H1 (cell line): ENCODE measurements at regions not wholly inside any gene's neighbourhood (a gene's known extent, or its start where the extent isn't known, plus 50 kb on each side); places are given as distances from the start of the nearest gene placed in this dataset.

ENCODE experiments used
- CTCF ChIA-PET: fragments of 300-600 bp; sonication (Branson Sonifier 250); formaldehyde crosslinking; loops from one replicate; lab custom pipeline; 2021; ENCODE audit not compliant: partially characterized antibody; lab: Charles Lee
- POLR2A ChIA-PET: fragments of 300-600 bp; sonication (Branson Sonifier 250); formaldehyde crosslinking; loops from one replicate; lab custom pipeline; 2021; ENCODE audit warnings: inconsistent platforms; ENCODE audit not compliant: partially characterized antibody; lab: Charles Lee
- DNase-seq, 2 experiments: peaks; one replicate each; pipeline versions ENCODE4 v3.0.0 to v3.0.0-alpha.2; 2010 to 2022; ENCODE audit warnings: low spot score in 2 of 2, low read depth in 1 of 2, mixed read lengths in 1 of 2
- FAIRE-seq: peaks from 2 replicates; lab custom pipeline; 2011; peaks lifted over from hg19 to GRCh38; lab: Jason Lieb, UNC
- H2AFZ ChIP-seq: 2 replicates; pipeline ENCODE4 v1.8.1; 2012; ENCODE audit warnings: low read length, inconsistent platforms
- H2AK5ac ChIP-seq: 2 replicates; pipeline ENCODE4 v1.6.1; 2013; ENCODE audit warnings: low read depth, low read length
- H2BK120ac ChIP-seq: replicated peaks from 2 replicates; pipeline ENCODE3; 2013; ENCODE audit warnings: low read depth, low read length, inconsistent platforms
- H2BK12ac ChIP-seq: 2 replicates; pipeline ENCODE4 v1.6.1; 2013; ENCODE audit warnings: low read depth, low read length
- H2BK15ac ChIP-seq: 2 replicates; pipeline ENCODE4 v1.6.1; 2013; ENCODE audit warnings: low read length
- H2BK20ac ChIP-seq: 2 replicates; pipeline ENCODE4 v1.6.1; 2013; ENCODE audit warnings: low read length
- H2BK5ac ChIP-seq: 2 replicates; pipeline ENCODE4 v1.6.1; 2013; ENCODE audit warnings: low read depth, low read length
- H3K14ac ChIP-seq: 2 replicates; pipeline ENCODE4 v1.6.1; 2013; ENCODE audit warnings: inconsistent platforms; ENCODE audit not compliant: insufficient read length
- H3K18ac ChIP-seq: 2 replicates; pipeline ENCODE4 v1.6.1; 2013; ENCODE audit warnings: low read length; ENCODE audit errors: extremely low read depth
- H3K23ac ChIP-seq: 2 replicates; pipeline ENCODE4 v1.6.1; 2013; ENCODE audit warnings: inconsistent platforms; ENCODE audit not compliant: insufficient read length
- H3K23me2 ChIP-seq: 2 replicates; pipeline ENCODE4 v1.6.1; 2013; ENCODE audit warnings: low read depth, low read length
- H3K27ac ChIP-seq: 2 replicates; pipeline ENCODE4 v1.6.1; 2011; ENCODE audit warnings: low read depth, low read length, inconsistent platforms
- H3K27me3 ChIP-seq, 4 experiments: replicated peaks in 1 of 4; 1 replicate in 1 of 4; 2 replicates in 3 of 4; pipeline versions ENCODE4 v1.6.1 to v1.8.1; 2011 to 2013; ENCODE audit warnings: low read length in 3 of 4, mild to moderate bottlenecking in 3 of 4, inconsistent platforms in 2 of 4, mixed read lengths in 2 of 4, moderate library complexity in 1 of 4; ENCODE audit not compliant: control insufficient read depth in 3 of 4, insufficient read depth in 3 of 4; ENCODE audit errors: extremely low read depth in 1 of 4
- H3K36me3 ChIP-seq, 4 experiments: 2 replicates each; pipeline versions ENCODE4 v1.6.1 to v1.8.1; 2011 to 2013; ENCODE audit warnings: mild to moderate bottlenecking in 4 of 4, low read length in 3 of 4, moderate library complexity in 2 of 4, control low read depth in 1 of 4, inconsistent platforms in 1 of 4; ENCODE audit not compliant: insufficient read depth in 4 of 4, control insufficient read depth in 2 of 4
- H3K4ac ChIP-seq: replicated peaks from 2 replicates; pipeline ENCODE3; 2013; ENCODE audit warnings: low read length, low read depth, mixed read lengths, inconsistent platforms; ENCODE audit not compliant: insufficient read length
- H3K4me1 ChIP-seq, 4 experiments: replicated peaks in 1 of 4; 1 replicate in 1 of 4; 2 replicates in 3 of 4; pipeline versions ENCODE4 v1.6.1 to v1.8.1; 2011 to 2013; ENCODE audit warnings: low read length in 3 of 4, inconsistent platforms in 2 of 4, mixed read lengths in 1 of 4; ENCODE audit not compliant: insufficient read depth in 4 of 4, control insufficient read depth in 3 of 4
- H3K4me2 ChIP-seq, 2 experiments: 2 replicates each; pipeline versions ENCODE4 v1.6.1 to v1.8.1; 2011 to 2013; ENCODE audit warnings: low read depth in 2 of 2, low read length in 2 of 2, control low read depth in 1 of 2, inconsistent platforms in 1 of 2, mild to moderate bottlenecking in 1 of 2; ENCODE audit not compliant: insufficient read depth in 1 of 2
- H3K4me3 ChIP-seq, 4 experiments: fragments of 200-600, 300-600 bp in 1 of 4; sonication (generic), shearing (Covaris generic), sonication (Bioruptor Twin) in 1 of 4; 2 replicates each; pipeline versions ENCODE4 v1.5.1 to v1.8.1; 2011 to 2016; ENCODE audit warnings: low read length in 4 of 4, low read depth in 3 of 4, control low read depth in 2 of 4, inconsistent platforms in 2 of 4, mild to moderate bottlenecking in 2 of 4, mixed read lengths in 1 of 4, moderate library complexity in 1 of 4; ENCODE audit not compliant: insufficient read depth in 2 of 4; ENCODE audit errors: extremely low read depth in 1 of 4
- H3K56ac ChIP-seq: replicated peaks from 2 replicates; pipeline ENCODE3; 2013; ENCODE audit warnings: low read depth, mild to moderate bottlenecking, mixed read lengths, low read length, inconsistent platforms; ENCODE audit not compliant: insufficient read length
- H3K79me1 ChIP-seq: 2 replicates; pipeline ENCODE4 v1.6.1; 2013; ENCODE audit warnings: low read depth, low read length, control low read depth
- H3K79me2 ChIP-seq, 2 experiments: 2 replicates each; pipeline versions ENCODE4 v1.6.1 to v1.8.1; 2012 to 2013; ENCODE audit warnings: low read length in 2 of 2, mild to moderate bottlenecking in 2 of 2, inconsistent platforms in 1 of 2; ENCODE audit not compliant: insufficient read depth in 2 of 2, control insufficient read depth in 1 of 2
- H3K9ac ChIP-seq, 4 experiments: replicated peaks in 1 of 4; 1 replicate in 1 of 4; 2 replicates in 3 of 4; pipeline versions ENCODE4 v1.6.1 to v1.8.1; 2011 to 2013; ENCODE audit warnings: low read depth in 3 of 4, low read length in 3 of 4, control low read depth in 2 of 4, mild to moderate bottlenecking in 2 of 4, moderate library complexity in 2 of 4, inconsistent platforms in 1 of 4; ENCODE audit errors: extremely low read depth in 1 of 4
- H3K9me3 ChIP-seq, 2 experiments: 2 replicates each; pipeline versions ENCODE4 v1.6.1 to v1.8.1; 2012 to 2013; ENCODE audit warnings: mild to moderate bottlenecking in 2 of 2, moderate library complexity in 2 of 2, control low read depth in 1 of 2, inconsistent platforms in 1 of 2, low read depth in 1 of 2, low read length in 1 of 2, mixed read lengths in 1 of 2; ENCODE audit not compliant: insufficient read depth in 2 of 2
- H4K20me1 ChIP-seq, 2 experiments: replicated peaks in 1 of 2; 2 replicates each; pipeline versions ENCODE3 to v1.8.1; 2011 to 2013; ENCODE audit warnings: inconsistent platforms in 2 of 2, low read length in 2 of 2, mild to moderate bottlenecking in 1 of 2; ENCODE audit not compliant: insufficient read depth in 2 of 2, control insufficient read depth in 1 of 2
- H4K5ac ChIP-seq: 2 replicates; pipeline ENCODE4 v1.6.1; 2013; ENCODE audit warnings: low read length, low read depth, mixed read lengths, inconsistent platforms; ENCODE audit not compliant: insufficient read length
- H4K8ac ChIP-seq: 2 replicates; pipeline ENCODE4 v1.8.0; 2013; ENCODE audit warnings: mild to moderate bottlenecking, moderate library complexity, low read length, inconsistent platforms; ENCODE audit not compliant: insufficient read depth; ENCODE audit errors: extremely low read depth
- H4K91ac ChIP-seq: replicated peaks from 2 replicates; pipeline ENCODE3; 2013; ENCODE audit warnings: low read length, mixed read lengths, inconsistent platforms; ENCODE audit not compliant: insufficient read length
- HDAC2 ChIP-seq, 2 experiments: fragments of 300-600 bp in 1 of 2; sonication (generic) in 1 of 2; IDR thresholded peaks; 2 replicates each; pipeline ENCODE4 v1.6.1; 2011 to 2012; ENCODE audit warnings: low read depth in 2 of 2, low read length in 2 of 2, mild to moderate bottlenecking in 2 of 2, moderate library complexity in 2 of 2, borderline replicate concordance in 1 of 2, inconsistent platforms in 1 of 2
- JUN ChIP-seq: IDR thresholded peaks from 2 replicates; pipeline ENCODE4 v1.6.1; 2011; ENCODE audit warnings: low read depth, mild to moderate bottlenecking, improper control_type of control experiment, low read length
- JUND ChIP-seq: IDR thresholded peaks from 2 replicates; pipeline ENCODE4 v1.6.1; 2011; ENCODE audit warnings: mild to moderate bottlenecking, improper control_type of control experiment, low read length
- MAX ChIP-seq: IDR thresholded peaks from 2 replicates; pipeline ENCODE4 v1.6.1; 2012; ENCODE audit warnings: inconsistent platforms
- SIN3A ChIP-seq, 2 experiments: IDR thresholded peaks in 1 of 2; conservative IDR thresholded peaks in 1 of 2; 2 replicates each; pipeline ENCODE4 v1.6.1; 2011 to 2012; ENCODE audit warnings: low read length in 2 of 2, improper control_type of control experiment in 1 of 2, low read depth in 1 of 2, mild to moderate bottlenecking in 1 of 2
- TAF7 ChIP-seq: optimal IDR thresholded peaks from 2 replicates; pipeline ENCODE3; 2011; ENCODE audit warnings: low read depth, mild to moderate bottlenecking, inconsistent platforms, low read length, moderate library complexity, borderline replicate concordance
- WGBS, 2 experiments: shearing (Covaris generic) in 1 of 2; methylation state at CpG; one replicate each; pipeline versions ENCODE4 v1.1.6 to v1.1.7; 2013 to 2015; ENCODE audit warnings: low lambda C conversion rate in 2 of 2, mixed read lengths in 2 of 2, inconsistent platforms in 1 of 2, low coverage in 1 of 2, missing lambda C conversion rate in 1 of 2; ENCODE audit not compliant: insufficient replicate concordance in 2 of 2, insufficient coverage in 1 of 2, insufficient read length in 1 of 2; ENCODE audit errors: extremely low coverage in 1 of 2, missing lambda C conversion rate in 1 of 2; 5-methylcytosine and 5-hydroxymethylcytosine counted together

DNA sequence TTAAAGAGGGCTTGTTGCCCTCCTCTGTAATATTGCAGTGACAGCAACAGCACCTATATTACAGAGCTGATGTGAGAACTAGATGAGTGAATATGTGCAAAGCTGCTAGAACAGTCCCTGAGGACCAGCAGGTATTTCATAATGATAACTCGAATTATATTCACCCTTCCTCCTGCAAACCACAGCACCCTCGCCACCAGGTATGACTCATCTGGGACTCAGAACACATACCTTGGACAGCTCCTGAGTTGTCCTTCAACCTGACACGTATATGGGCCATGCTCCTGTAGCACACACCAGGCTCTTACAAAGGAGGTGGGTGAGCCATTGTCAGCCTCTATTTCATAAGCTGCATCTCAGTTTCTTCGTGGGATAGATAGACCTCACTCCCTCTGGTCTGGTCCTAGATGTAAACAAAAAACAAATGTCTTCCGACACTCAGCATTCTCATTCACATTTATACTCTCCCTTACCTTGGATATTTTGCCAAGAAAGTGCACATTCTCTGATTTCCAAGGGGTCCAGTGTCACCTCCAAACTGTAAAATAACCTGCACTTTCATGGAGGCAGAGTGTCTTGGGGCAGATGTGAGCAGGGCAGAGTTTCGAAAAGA, 124.5 kb downstream of the TLE3 start:
- H2BK5ac ChIP-seq, result no peak overlapping the region
- no peak overlapping the region for H3K4ac ChIP-seq
- TF ChIP-seq JUN, result peak; percentile 79; the same call in 1 of the 2 replicates
- TF ChIP-seq HDAC2 (IDR thresholded peaks at IDR 0.05; ENCODE audit: borderline replicate concordance in 1 of 2, low read depth in 2 of 2, low read length in 2 of 2), result no peak
- peak; percentile 41; the same call in 1 of the 2 replicates for TF ChIP-seq MAX
- TF ChIP-seq TAF7, result no peak
- TF ChIP-seq JUND, result peak; percentile 94
- TF ChIP-seq SIN3A (conservative IDR thresholded peaks at IDR 0.05 in 1 of 2, IDR thresholded peaks at IDR 0.05 in 1 of 2; ENCODE audit: low read depth in 1 of 2, low read length in 2 of 2), result peak; percentile 86 to 93; a peak in 3 of 4 replicates

More for the DNA sequence above, 124.5 kb downstream of the TLE3 start:
- Histone ChIP-seq H3K9ac (no peak overlapping the region), H3K79me2 (no peaks in the 10 kb centered on the region), H2BK15ac (no peak overlapping the region), H2AK5ac (no peak overlapping the region), H3K18ac (no peak overlapping the region), H4K5ac (no peak overlapping the region), H3K56ac (no peak overlapping the region), H4K20me1 (peaks cover 0 to 2% of the 10 kb centered on the region in 2 experiments), H2AFZ (no peak overlapping the region), H4K91ac (no peak overlapping the region), H3K4me1 (no peaks in the 10 kb centered on the region; a peak in 1 of 7 replicates), H3K4me2 (no peak overlapping the region), H3K9me3 (no peaks in the 10 kb centered on the region), H2BK12ac (no peak overlapping the region), H3K36me3 (no peaks in the 10 kb centered on the region), H2BK20ac (no peak overlapping the region), H3K27ac (no peak overlapping the region), H2BK120ac (no peak overlapping the region), H3K14ac (no peak overlapping the region), H4K8ac (no peak overlapping the region), H3K27me3 (no peaks in the 10 kb centered on the region), H3K79me1 (no peaks in the 10 kb centered on the region), H3K23me2 (no peaks in the 10 kb centered on the region; the same call in 1 of the 2 replicates), H3K4me3 (no peak overlapping the region), H3K23ac (no peak overlapping the region)
- POLR2A ChIA-PET, result no interaction called here
- CTCF ChIA-PET, result interaction anchor here (0.7 to 1.4 kb wide), 3 partner anchors 10 to 249 kb away, joined by 3 to 5 read pairs (median 3); no protein-coding TSS in a partner anchor
- 65% methylated on average over 6 of the region's 6 CpGs; no CpG with 5 or more reads in 1 of the 2 experiments for WGBS, 2 experiments
- FAIRE-seq (no peak), DNase-seq (no peak)
